MCF 10A (cell line): ENCODE measurements at regions not wholly inside any gene's neighbourhood (a gene's known extent, or its start where the extent isn't known, plus 50 kb on each side); places are given as distances from the start of the nearest gene placed in this dataset.

Experiments
- BruUV-seq: library from RNA; stranded (reverse); fragments of 400-500 nt; replicated peaks from 2 replicates; lab custom pipeline; 2021; lab: Mats Ljungman, UMichigan
- CTCF ChIA-PET: fragments of 300-600 bp; sonication (Branson Sonifier 250); formaldehyde crosslinking; extraction: SDS; loops from one replicate; lab custom pipeline; 2021; ENCODE audit warnings: antibody characterized with exemption, inconsistent platforms; lab: Yijun Ruan, JAX
- POLR2A ChIA-PET: fragments of 300-600, 350-650 bp; sonication (Branson Sonifier 250); formaldehyde crosslinking; extraction: SDS; loops from one replicate; lab custom pipeline; 2020; ENCODE audit warnings: antibody characterized with exemption, inconsistent platforms; lab: Yijun Ruan, JAX
- DNase-seq: peaks from one replicate; pipeline ENCODE4 v3.0.0-alpha.2; 2018; ENCODE audit not compliant: unreplicated experiment
- H3K27ac Mint-ChIP-seq: one replicate; pipeline ENCODE4 v1.8.0; 2022; ENCODE audit warnings: mild to moderate bottlenecking, low read depth, mixed read lengths; ENCODE audit not compliant: unreplicated experiment
- H3K27me3 Mint-ChIP-seq: one replicate; pipeline ENCODE4 v1.8.0; 2022; ENCODE audit warnings: mixed read lengths; ENCODE audit not compliant: insufficient read depth, unreplicated experiment
- H3K36me3 Mint-ChIP-seq: one replicate; pipeline ENCODE4 v1.8.0; 2022; ENCODE audit warnings: mild to moderate bottlenecking, moderate library complexity, mixed read lengths; ENCODE audit not compliant: insufficient read depth, unreplicated experiment
- H3K4me1 Mint-ChIP-seq: one replicate; pipeline ENCODE4 v1.8.0; 2022; ENCODE audit warnings: mixed read lengths; ENCODE audit not compliant: insufficient read depth, unreplicated experiment
- H3K4me3 Mint-ChIP-seq: one replicate; pipeline ENCODE4 v1.8.0; 2022; ENCODE audit warnings: mild to moderate bottlenecking, moderate library complexity, mixed read lengths; ENCODE audit not compliant: unreplicated experiment
- H3K9me3 Mint-ChIP-seq: one replicate; pipeline ENCODE4 v1.8.0; 2022; ENCODE audit warnings: mixed read lengths; ENCODE audit not compliant: unreplicated experiment
- intact Hi-C: fragments of 100-400 bp; cut with micrococcal nuclease; formaldehyde crosslinking; loops from 2 replicates; pipeline ENCODE4 v1.14.1; 2022
- TF ChIP-seq, protein P1 (sequence below): fragments of 200-600 bp; IDR thresholded peaks from one replicate; pipeline ENCODE4 v1.8.0; 2022; ENCODE audit warnings: antibody characterized with exemption, mild to moderate bottlenecking; ENCODE audit not compliant: unreplicated experiment

DNA sequence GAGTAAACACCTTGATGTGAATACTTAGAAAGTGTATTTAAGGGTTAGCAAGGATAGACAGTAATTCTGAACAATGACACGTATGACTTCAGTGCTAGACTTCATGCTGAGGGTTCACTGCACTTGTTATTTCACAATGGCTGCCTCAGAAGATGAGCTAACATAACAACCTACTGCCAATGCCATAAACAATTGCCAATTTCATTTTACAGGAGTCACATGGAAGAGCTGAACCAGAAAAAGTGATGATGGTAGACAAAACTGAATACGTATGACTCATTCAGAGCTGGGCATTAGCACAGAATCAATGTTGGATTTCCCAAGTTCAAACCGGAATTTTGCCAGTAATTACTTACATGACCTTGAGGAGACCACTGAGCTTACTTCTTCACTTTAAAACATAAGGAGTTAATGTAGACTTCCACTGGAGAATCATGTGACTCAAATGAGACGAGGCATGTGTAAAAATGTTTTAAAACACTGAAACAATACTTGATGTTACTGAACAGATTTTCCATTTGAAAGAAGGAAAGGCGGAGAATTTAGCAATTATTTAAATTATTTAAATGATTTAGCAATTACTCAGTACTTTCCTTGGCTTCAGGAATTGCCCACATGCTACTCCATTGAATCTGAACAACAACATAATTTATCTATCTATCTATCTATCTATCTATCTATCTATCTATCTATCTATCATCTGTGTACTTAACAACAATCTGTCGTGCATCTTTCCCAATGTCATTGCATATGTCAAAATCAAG lies 868.5 kb upstream of the SLIT2 start:
- H3K36me3 Mint-ChIP-seq: no peaks in the 10 kb centered on the region
- no peak overlapping the region for H3K4me3 Mint-ChIP-seq
- TF ChIP-seq, protein P1, sequence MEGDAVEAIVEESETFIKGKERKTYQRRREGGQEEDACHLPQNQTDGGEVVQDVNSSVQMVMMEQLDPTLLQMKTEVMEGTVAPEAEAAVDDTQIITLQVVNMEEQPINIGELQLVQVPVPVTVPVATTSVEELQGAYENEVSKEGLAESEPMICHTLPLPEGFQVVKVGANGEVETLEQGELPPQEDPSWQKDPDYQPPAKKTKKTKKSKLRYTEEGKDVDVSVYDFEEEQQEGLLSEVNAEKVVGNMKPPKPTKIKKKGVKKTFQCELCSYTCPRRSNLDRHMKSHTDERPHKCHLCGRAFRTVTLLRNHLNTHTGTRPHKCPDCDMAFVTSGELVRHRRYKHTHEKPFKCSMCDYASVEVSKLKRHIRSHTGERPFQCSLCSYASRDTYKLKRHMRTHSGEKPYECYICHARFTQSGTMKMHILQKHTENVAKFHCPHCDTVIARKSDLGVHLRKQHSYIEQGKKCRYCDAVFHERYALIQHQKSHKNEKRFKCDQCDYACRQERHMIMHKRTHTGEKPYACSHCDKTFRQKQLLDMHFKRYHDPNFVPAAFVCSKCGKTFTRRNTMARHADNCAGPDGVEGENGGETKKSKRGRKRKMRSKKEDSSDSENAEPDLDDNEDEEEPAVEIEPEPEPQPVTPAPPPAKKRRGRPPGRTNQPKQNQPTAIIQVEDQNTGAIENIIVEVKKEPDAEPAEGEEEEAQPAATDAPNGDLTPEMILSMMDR: no peak
- H3K4me1 Mint-ChIP-seq: peaks cover 35% of the 10 kb centered on the region
- H3K9me3 Mint-ChIP-seq: peaks cover 8% of the 10 kb centered on the region
- ChIA-PET CTCF (interaction anchor here (0.7 kb wide), 2 partner anchors 160 to 1015 kb away, joined by 3 read pairs; no protein-coding TSS in a partner anchor), POLR2A (interaction anchor here (0.5 to 1.4 kb wide), 8 partner anchors 10 to 865 kb away, joined by 3 to 8 read pairs (median 4); no protein-coding TSS in a partner anchor)
- H3K27me3 Mint-ChIP-seq: no peaks in the 10 kb centered on the region
- DNase-seq: peak; percentile 89
- peak overlapping the region; percentile 90 for H3K27ac Mint-ChIP-seq
- BruUV-seq: no TSS peak
- intact Hi-C loops: loop anchor here (5.0 kb wide), 1 partner anchor 469 kb away; no protein-coding TSS in a partner anchor

DNA sequence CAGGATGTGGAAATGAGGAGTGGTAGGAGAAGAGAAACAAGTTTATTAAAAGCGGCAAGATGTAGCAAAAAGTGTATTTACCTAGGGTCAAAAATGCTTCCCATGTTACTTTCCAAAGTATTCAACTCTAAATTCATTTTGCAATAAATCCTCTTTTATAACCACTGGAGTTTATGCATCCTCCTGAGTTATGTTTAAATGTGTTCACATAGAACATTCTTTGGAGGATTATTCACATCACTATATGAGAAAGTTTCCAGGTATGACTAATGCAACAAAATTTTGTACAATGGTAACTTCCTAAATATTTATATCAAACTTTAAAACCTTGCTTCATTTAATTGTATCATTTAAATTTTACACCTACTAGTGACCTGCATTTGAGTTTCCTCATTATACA lies 870.6 kb upstream of the SLIT2 start:
- Mint-ChIP-seq H3K27me3 (no peaks in the 10 kb centered on the region), H3K4me1 (peaks cover 29% of the 10 kb centered on the region), H3K36me3 (no peaks in the 10 kb centered on the region), H3K9me3 (peaks cover 8% of the 10 kb centered on the region), H3K4me3 (peak overlapping the region; percentile 9), H3K27ac (peak overlapping the region; percentile 90)
- BruUV-seq: no TSS peak
- peak; percentile 75 for DNase-seq
- intact Hi-C loops: loop anchor here (1.0 to 5.0 kb wide), 2 partner anchors 23 to 471 kb away; no protein-coding TSS in a partner anchor
- CTCF ChIA-PET: interaction anchor here (0.6 kb wide), 2 partner anchors 13 to 87 kb away, joined by 3 read pairs; no protein-coding TSS in a partner anchor
- POLR2A ChIA-PET: no interaction called here
- TF ChIP-seq, protein P1: no peak

DNA sequence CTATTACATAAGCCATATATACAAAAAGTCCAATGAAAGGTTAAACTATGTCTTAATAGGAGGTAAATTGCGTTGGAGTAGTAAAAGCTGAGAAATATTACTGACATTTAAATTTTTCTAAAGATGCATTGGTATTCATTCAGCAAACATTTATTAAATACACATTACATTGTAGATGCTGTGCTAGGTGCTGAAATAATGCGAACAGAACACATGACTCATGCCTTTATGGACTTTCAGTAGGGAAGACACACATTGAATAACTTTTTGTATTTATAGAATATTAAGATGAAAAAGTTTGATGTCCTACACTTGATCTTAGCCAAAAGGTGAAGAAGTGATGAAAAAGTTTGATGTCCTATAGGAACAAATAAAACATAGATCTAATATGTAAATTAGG lies 871.1 kb upstream of the SLIT2 start:
- H3K9me3 Mint-ChIP-seq: peaks cover 8% of the 10 kb centered on the region
- intact Hi-C loops: loop anchor here (5.0 kb wide), 1 partner anchor 472 kb away; no protein-coding TSS in a partner anchor
- BruUV-seq: no TSS peak
- ChIA-PET CTCF (no interaction called here), POLR2A (no interaction called here)
- H3K4me1 Mint-ChIP-seq: peaks cover 29% of the 10 kb centered on the region
- no peaks in the 10 kb centered on the region for H3K27me3 Mint-ChIP-seq
- H3K27ac Mint-ChIP-seq: peak overlapping the region; percentile 90
- TF ChIP-seq, protein P1: no peak
- peak overlapping the region; percentile 9 for H3K4me3 Mint-ChIP-seq
- H3K36me3 Mint-ChIP-seq: no peaks in the 10 kb centered on the region
- peak; percentile 44 for DNase-seq

DNA sequence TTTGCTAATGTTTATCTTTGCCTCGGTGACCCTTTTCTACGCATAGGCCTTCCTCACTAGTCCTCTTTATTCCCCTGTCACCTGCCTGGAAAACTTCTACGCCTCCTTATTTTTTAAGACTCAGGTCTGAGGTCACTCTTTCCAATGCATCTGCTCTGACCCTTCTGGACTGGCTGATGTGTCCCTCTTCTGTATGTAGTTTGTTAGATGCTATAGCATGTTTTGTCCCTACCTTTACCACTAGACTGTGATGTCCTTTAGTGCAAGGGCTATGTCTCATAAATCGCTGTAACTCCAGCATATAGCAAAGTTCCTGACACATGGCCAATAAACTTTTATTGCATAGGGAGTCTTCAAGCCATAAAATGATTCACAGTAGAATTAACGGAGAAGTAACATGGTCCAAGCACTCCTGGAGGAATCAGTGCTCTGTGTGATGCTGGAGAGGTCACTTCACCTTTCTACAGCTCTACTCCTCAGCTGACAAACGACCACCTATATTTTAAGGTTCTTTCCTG lies 872.5 kb upstream of the SLIT2 start:
- intact Hi-C loops: no loop called here
- POLR2A ChIA-PET: no interaction called here
- BruUV-seq: no TSS peak

More for the DNA sequence above, 872.5 kb upstream of the SLIT2 start:
- CTCF ChIA-PET: interaction anchor here (0.6 kb wide), 1 partner anchor 1320 kb away, joined by 3 read pairs; no protein-coding TSS in a partner anchor
- no peak for DNase-seq
- no peak overlapping the region for H3K4me3 Mint-ChIP-seq
- H3K27me3 Mint-ChIP-seq: no peaks in the 10 kb centered on the region
- peaks cover 29% of the 10 kb centered on the region for H3K4me1 Mint-ChIP-seq
- H3K9me3 Mint-ChIP-seq: peaks cover 8% of the 10 kb centered on the region
- H3K27ac Mint-ChIP-seq: no peak overlapping the region
- no peaks in the 10 kb centered on the region for H3K36me3 Mint-ChIP-seq
- TF ChIP-seq, protein P1: no peak
